ENCODE measurements at regions not wholly inside any gene's neighbourhood (a gene's known extent, or its start where the extent isn't known, plus 50 kb on each side); places are given as distances from the start of the nearest gene placed in this dataset.

DNA sequence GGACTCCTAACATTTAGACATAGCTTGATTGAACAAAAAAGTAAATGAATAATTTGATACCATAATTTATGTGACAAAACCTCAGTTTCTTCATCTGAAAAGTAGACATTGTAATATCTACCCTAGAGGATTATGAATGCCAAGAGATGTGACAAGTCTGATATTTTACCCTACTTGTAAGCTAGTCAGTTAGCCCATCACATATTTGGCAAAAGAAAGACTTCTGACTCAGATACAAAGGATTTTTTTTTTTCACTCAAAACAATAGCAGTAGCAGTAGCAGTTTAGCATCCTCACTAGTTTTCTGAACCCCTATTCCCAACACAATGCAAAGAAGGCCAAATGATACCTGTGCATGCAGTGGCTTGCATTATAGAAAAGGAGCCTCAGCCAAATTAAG, 377.3 kb upstream of the E2F7 start:
- DNase-seq: no peak
- H3K27ac ChIP-seq (ENCODE audit: low read depth, low read length): no peak overlapping the region
- Mint-ChIP-seq H3K27me3 (ENCODE audit: insufficient read depth) (no peaks in the 10 kb centered on the region), H3K9me3 (no peaks in the 10 kb centered on the region), H3K4me1 (no peaks in the 10 kb centered on the region), H3K4me3 (no peak overlapping the region), H3K27ac (no peak overlapping the region), H3K36me3 (ENCODE audit: low read depth) (no peaks in the 10 kb centered on the region)
- no peaks in the 10 kb centered on the region for H3K36me3 ChIP-seq (ENCODE audit: control insufficient read depth, insufficient read depth, low read length)
- H3K4me1 ChIP-seq (ENCODE audit: control insufficient read depth, insufficient read depth, low read length): no peaks in the 10 kb centered on the region
- no peaks in the 10 kb centered on the region for H3K27me3 ChIP-seq (ENCODE audit: control insufficient read depth, insufficient read depth, low read length, poor library complexity, severe bottlenecking)
- TF ChIP-seq, protein P1, sequence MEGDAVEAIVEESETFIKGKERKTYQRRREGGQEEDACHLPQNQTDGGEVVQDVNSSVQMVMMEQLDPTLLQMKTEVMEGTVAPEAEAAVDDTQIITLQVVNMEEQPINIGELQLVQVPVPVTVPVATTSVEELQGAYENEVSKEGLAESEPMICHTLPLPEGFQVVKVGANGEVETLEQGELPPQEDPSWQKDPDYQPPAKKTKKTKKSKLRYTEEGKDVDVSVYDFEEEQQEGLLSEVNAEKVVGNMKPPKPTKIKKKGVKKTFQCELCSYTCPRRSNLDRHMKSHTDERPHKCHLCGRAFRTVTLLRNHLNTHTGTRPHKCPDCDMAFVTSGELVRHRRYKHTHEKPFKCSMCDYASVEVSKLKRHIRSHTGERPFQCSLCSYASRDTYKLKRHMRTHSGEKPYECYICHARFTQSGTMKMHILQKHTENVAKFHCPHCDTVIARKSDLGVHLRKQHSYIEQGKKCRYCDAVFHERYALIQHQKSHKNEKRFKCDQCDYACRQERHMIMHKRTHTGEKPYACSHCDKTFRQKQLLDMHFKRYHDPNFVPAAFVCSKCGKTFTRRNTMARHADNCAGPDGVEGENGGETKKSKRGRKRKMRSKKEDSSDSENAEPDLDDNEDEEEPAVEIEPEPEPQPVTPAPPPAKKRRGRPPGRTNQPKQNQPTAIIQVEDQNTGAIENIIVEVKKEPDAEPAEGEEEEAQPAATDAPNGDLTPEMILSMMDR (conservative IDR thresholded peaks at IDR 0.05): no peak
- no peaks in the 10 kb centered on the region for H3K9me3 ChIP-seq (ENCODE audit: control insufficient read depth, low read length)
- no peak overlapping the region for H3K9ac ChIP-seq (ENCODE audit: extremely low read depth, low read length, poor library complexity, severe bottlenecking)
- no peak overlapping the region for H3K4me3 ChIP-seq (ENCODE audit: low read length)

DNA sequence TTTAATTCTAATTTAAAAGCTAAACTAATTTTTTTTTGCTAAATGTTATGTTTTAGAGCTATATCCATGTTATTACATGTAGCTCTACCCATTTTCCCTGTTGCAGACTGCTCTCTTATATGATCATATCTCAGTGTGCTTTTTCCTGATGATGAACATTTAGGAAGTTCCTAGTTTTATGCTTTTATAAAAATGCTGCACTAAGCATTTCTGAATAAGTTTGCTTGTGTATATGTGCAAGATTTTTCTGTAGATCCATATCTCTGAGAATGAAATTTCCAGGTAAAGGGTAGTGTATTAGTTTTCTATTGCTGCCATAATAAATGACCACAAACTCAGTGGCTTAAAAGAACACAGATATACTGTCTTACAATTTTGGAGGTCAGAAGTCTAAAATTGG, 374.4 kb upstream of the E2F7 start:
- H3K4me1 Mint-ChIP-seq: no peaks in the 10 kb centered on the region
- Histone ChIP-seq H3K4me3 (ENCODE audit: low read length) (no peak overlapping the region), H3K27me3 (ENCODE audit: control insufficient read depth, insufficient read depth, low read length, poor library complexity, severe bottlenecking) (no peaks in the 10 kb centered on the region), H3K9me3 (ENCODE audit: control insufficient read depth, low read length) (no peaks in the 10 kb centered on the region), H3K27ac (ENCODE audit: low read depth, low read length) (no peak overlapping the region), H3K4me1 (ENCODE audit: control insufficient read depth, insufficient read depth, low read length) (no peaks in the 10 kb centered on the region), H3K36me3 (ENCODE audit: control insufficient read depth, insufficient read depth, low read length) (no peaks in the 10 kb centered on the region), H3K9ac (ENCODE audit: extremely low read depth, low read length, poor library complexity, severe bottlenecking) (no peak overlapping the region)
- no peaks in the 10 kb centered on the region for H3K9me3 Mint-ChIP-seq
- TF ChIP-seq, protein P1 (conservative IDR thresholded peaks at IDR 0.05): no peak
- no peak overlapping the region for H3K4me3 Mint-ChIP-seq
- no peak for DNase-seq
- H3K27me3 Mint-ChIP-seq (ENCODE audit: insufficient read depth): no peaks in the 10 kb centered on the region
- H3K36me3 Mint-ChIP-seq (ENCODE audit: low read depth): no peaks in the 10 kb centered on the region
- H3K27ac Mint-ChIP-seq: no peak overlapping the region

DNA sequence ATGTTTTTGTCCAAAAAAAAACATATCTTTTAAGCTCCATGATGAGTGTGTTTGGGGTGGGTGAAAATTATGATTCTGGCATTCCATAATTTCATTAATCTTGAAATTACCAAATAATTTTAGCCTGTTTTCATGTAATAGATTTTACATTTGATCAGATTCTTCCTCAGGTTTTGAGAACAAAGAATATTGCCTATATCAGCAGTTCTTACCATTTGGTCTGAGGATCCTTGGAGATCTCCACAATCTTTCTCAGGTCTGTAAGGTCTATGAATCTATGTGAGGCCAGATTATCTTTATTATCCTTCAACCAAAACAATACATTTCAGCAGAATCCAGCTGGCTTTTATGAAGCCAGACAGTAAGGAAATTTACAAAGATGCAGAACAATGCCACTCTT, 373.3 kb upstream of the E2F7 start:
- DNase-seq: no peak
- Histone ChIP-seq H3K27ac (ENCODE audit: low read depth, low read length) (no peak overlapping the region), H3K36me3 (ENCODE audit: control insufficient read depth, insufficient read depth, low read length) (no peaks in the 10 kb centered on the region), H3K9me3 (ENCODE audit: control insufficient read depth, low read length) (no peaks in the 10 kb centered on the region), H3K27me3 (ENCODE audit: control insufficient read depth, insufficient read depth, low read length, poor library complexity, severe bottlenecking) (no peaks in the 10 kb centered on the region), H3K4me1 (ENCODE audit: control insufficient read depth, insufficient read depth, low read length) (no peaks in the 10 kb centered on the region), H3K4me3 (ENCODE audit: low read length) (no peak overlapping the region), H3K9ac (ENCODE audit: extremely low read depth, low read length, poor library complexity, severe bottlenecking) (no peak overlapping the region)
- TF ChIP-seq, protein P1 (conservative IDR thresholded peaks at IDR 0.05): no peak
- no peaks in the 10 kb centered on the region for H3K4me1 Mint-ChIP-seq
- H3K27me3 Mint-ChIP-seq (ENCODE audit: insufficient read depth): no peaks in the 10 kb centered on the region
- no peaks in the 10 kb centered on the region for H3K9me3 Mint-ChIP-seq
- H3K27ac Mint-ChIP-seq: no peak overlapping the region
- no peaks in the 10 kb centered on the region for H3K36me3 Mint-ChIP-seq (ENCODE audit: low read depth)
- no peak overlapping the region for H3K4me3 Mint-ChIP-seq
